ENCODE measurements at regions not wholly inside any gene's neighbourhood (a gene's known extent, or its start where the extent isn't known, plus 50 kb on each side); places are given as distances from the start of the nearest gene placed in this dataset.

- TF ChIP-seq POLR2A (IDR thresholded peaks at IDR 0.05; ENCODE audit: low read depth, low read length) (no peak), SKIL (IDR thresholded peaks at IDR 0.05; ENCODE audit: low read depth, poor library complexity, severe bottlenecking) (no peak), CHD1 (IDR thresholded peaks at IDR 0.05; ENCODE audit: low read depth, low read length) (no peak), ZBTB33 (IDR thresholded peaks at IDR 0.05) (no peak), POLR2AphosphoS5 (IDR thresholded peaks at IDR 0.05; ENCODE audit: low read length) (no peak), PBX3 (IDR thresholded peaks at IDR 0.05; ENCODE audit: insufficient replicate concordance, low read depth, low read length) (no peak), MAX (IDR thresholded peaks at IDR 0.05; ENCODE audit: low read depth, low read length) (no peak), ZNF24 (IDR thresholded peaks at IDR 0.05) (no peak), CTCF (IDR thresholded peaks at IDR 0.05 in 2 of 3, conservative IDR thresholded peaks at IDR 0.05 in 1 of 3; ENCODE audit: control insufficient read depth in 2 of 3, extremely low read depth in 1 of 3, insufficient read depth in 1 of 3, low read depth in 3 of 3, low read length in 3 of 3) (no peak), JUND (IDR thresholded peaks at IDR 0.05; ENCODE audit: low read depth, low read length) (no peak), JUNB (IDR thresholded peaks at IDR 0.05) (no peak), CEBPZ (IDR thresholded peaks at IDR 0.05; ENCODE audit: low read depth, low read length) (no peak)
Observed at GRCh38 chr13:64420181-64420580, 2810.0 kb downstream of the PCDH9 start.
